ENCODE measurements at regions not wholly inside any gene's neighbourhood (a gene's known extent, or its start where the extent isn't known, plus 50 kb on each side); places are given as distances from the start of the nearest gene placed in this dataset.

- TF ChIP-seq CTCF (IDR thresholded peaks at IDR 0.05) (no peak), POLR2A (IDR thresholded peaks at IDR 0.05) (no peak)
These were observed 966.2 kb downstream of the SORCS1 start for GRCh38 chr10:106198275-106198674.

All from adrenal gland (tissue), 5 donors.